ENCODE measurements at regions not wholly inside any gene's neighbourhood (a gene's known extent, or its start where the extent isn't known, plus 50 kb on each side); places are given as distances from the start of the nearest gene placed in this dataset.

DNA sequence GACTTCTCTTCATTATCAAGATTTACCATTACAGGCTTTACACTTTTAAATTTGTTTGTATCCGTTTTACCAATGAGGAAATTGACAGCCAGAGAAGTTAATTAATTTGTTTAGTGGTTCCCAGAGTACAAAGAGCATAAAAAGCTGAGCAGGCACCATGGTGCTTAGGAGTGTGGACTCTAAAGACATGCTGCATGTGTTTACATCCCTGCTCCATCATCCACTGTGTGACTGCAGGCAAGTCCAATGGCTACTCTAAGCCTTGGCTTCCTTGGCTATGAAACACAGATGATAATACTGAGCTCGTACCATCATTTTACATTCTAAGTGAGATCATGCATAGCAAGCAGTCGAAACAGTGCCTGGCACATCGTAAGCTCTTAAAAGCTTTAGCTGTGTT, 108.0 kb upstream of the SLC35G4 start (continued):
- no peak for TF ChIP-seq PTBP1 (IDR thresholded peaks at IDR 0.05; ENCODE audit: low read depth, low read length, poor library complexity, severe bottlenecking)
- TF ChIP-seq ERF (CRISPR knock-in tag; IDR thresholded peaks at IDR 0.05), result no peak
- TF ChIP-seq, protein P1, sequence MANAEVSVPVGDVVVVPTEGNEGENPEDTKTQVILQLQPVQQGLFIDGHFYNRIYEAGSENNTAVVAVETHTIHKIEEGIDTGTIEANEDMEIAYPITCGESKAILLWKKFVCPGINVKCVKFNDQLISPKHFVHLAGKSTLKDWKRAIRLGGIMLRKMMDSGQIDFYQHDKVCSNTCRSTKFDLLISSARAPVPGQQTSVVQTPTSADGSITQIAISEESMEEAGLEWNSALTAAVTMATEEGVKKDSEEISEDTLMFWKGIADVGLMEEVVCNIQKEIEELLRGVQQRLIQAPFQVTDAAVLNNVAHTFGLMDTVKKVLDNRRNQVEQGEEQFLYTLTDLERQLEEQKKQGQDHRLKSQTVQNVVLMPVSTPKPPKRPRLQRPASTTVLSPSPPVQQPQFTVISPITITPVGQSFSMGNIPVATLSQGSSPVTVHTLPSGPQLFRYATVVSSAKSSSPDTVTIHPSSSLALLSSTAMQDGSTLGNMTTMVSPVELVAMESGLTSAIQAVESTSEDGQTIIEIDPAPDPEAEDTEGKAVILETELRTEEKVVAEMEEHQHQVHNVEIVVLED (CRISPR knock-in tag; IDR thresholded peaks at IDR 0.05; ENCODE audit: borderline replicate concordance), result no peak
- no peak for TF ChIP-seq REST (IDR thresholded peaks at IDR 0.05; ENCODE audit: borderline replicate concordance in 1 of 2, low read depth in 1 of 2, low read length in 2 of 2)
- no peak for TF ChIP-seq ZNF800 (CRISPR knock-in tag; IDR thresholded peaks at IDR 0.05)
- 0 out of 2 replicates have a peak, but pooled peaks have one; percentile 1 for TF ChIP-seq ZMAT3 (CRISPR knock-in tag; conservative IDR thresholded peaks at IDR 0.05)
- no peak for TF ChIP-seq MIER2 (CRISPR knock-in tag; IDR thresholded peaks at IDR 0.05)
- TF ChIP-seq SNAI1 (CRISPR knock-in tag; IDR thresholded peaks at IDR 0.05; ENCODE audit: borderline replicate concordance), result no peak
- TF ChIP-seq, protein P2, sequence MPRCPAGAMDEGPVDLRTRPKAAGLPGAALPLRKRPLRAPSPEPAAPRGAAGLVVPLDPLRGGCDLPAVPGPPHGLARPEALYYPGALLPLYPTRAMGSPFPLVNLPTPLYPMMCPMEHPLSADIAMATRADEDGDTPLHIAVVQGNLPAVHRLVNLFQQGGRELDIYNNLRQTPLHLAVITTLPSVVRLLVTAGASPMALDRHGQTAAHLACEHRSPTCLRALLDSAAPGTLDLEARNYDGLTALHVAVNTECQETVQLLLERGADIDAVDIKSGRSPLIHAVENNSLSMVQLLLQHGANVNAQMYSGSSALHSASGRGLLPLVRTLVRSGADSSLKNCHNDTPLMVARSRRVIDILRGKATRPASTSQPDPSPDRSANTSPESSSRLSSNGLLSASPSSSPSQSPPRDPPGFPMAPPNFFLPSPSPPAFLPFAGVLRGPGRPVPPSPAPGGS (CRISPR knock-in tag; IDR thresholded peaks at IDR 0.05), result no peak
- no peak for TF ChIP-seq NCOA1 (CRISPR knock-in tag; IDR thresholded peaks at IDR 0.05)
- TF ChIP-seq, protein P3, sequence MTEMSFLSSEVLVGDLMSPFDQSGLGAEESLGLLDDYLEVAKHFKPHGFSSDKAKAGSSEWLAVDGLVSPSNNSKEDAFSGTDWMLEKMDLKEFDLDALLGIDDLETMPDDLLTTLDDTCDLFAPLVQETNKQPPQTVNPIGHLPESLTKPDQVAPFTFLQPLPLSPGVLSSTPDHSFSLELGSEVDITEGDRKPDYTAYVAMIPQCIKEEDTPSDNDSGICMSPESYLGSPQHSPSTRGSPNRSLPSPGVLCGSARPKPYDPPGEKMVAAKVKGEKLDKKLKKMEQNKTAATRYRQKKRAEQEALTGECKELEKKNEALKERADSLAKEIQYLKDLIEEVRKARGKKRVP (CRISPR knock-in tag; IDR thresholded peaks at IDR 0.05), result no peak
- TF ChIP-seq, protein P4, sequence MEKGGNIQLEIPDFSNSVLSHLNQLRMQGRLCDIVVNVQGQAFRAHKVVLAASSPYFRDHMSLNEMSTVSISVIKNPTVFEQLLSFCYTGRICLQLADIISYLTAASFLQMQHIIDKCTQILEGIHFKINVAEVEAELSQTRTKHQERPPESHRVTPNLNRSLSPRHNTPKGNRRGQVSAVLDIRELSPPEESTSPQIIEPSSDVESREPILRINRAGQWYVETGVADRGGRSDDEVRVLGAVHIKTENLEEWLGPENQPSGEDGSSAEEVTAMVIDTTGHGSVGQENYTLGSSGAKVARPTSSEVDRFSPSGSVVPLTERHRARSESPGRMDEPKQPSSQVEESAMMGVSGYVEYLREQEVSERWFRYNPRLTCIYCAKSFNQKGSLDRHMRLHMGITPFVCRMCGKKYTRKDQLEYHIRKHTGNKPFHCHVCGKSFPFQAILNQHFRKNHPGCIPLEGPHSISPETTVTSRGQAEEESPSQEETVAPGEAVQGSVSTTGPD (CRISPR knock-in tag; IDR thresholded peaks at IDR 0.05), result no peak
- no peak for TF ChIP-seq ZNF660 (CRISPR knock-in tag; IDR thresholded peaks at IDR 0.05; ENCODE audit: borderline replicate concordance, low read depth)
- TF ChIP-seq RAD21 (CRISPR knock-in tag; IDR thresholded peaks at IDR 0.05), result no peak
- no peak for TF ChIP-seq KLF9 (CRISPR knock-in tag; IDR thresholded peaks at IDR 0.05; ENCODE audit: low read depth)
- no peak for TF ChIP-seq NKX3-1 (CRISPR knock-in tag; IDR thresholded peaks at IDR 0.05)
- peak; percentile 19; the same call in 1 of the 2 replicates for TF ChIP-seq POGZ (CRISPR knock-in tag; IDR thresholded peaks at IDR 0.05)
- TF ChIP-seq SMAD3 (CRISPR knock-in tag; IDR thresholded peaks at IDR 0.05), result peak; percentile 6; the same call in 1 of the 2 replicates
- TF ChIP-seq RBM39 (IDR thresholded peaks at IDR 0.05; ENCODE audit: low read depth, low read length, poor library complexity, severe bottlenecking), result no peak
- no peak for TF ChIP-seq ARNT2 (CRISPR knock-in tag; IDR thresholded peaks at IDR 0.05; ENCODE audit: low read depth)
